Naive thymus-derived CD4-positive, alpha-beta T cell (primary cell): ENCODE measurements at regions not wholly inside any gene's neighbourhood (a gene's known extent, or its start where the extent isn't known, plus 50 kb on each side); places are given as distances from the start of the nearest gene placed in this dataset.
"Not testable (repeated sequence)": the region's sequence is repeated elsewhere in the genome, so short reads cannot be mapped to it uniquely, and the experiment has no call there.

ENCODE experiments used
- ATAC-seq: fragments of 150-1000 bp; cut with Tn5 transposase; 2 replicates; pipeline ENCODE4 v1.10.0; 2021; ENCODE audit warnings: mild to moderate bottlenecking, moderate library complexity
- CTCF ChIA-PET: fragments of 350-600 bp; sonication (Branson Sonifier 250); formaldehyde crosslinking; loops from one replicate; lab custom pipeline; 2021; ENCODE audit warnings: antibody characterized with exemption; lab: Charles Lee
- POLR2A ChIA-PET: fragments of 350-600 bp; sonication (Branson Sonifier 250); formaldehyde crosslinking; loops from one replicate; lab custom pipeline; 2021; ENCODE audit warnings: antibody characterized with exemption, inconsistent platforms; lab: Charles Lee
- DNase-seq, 9 donors: peaks; one replicate each; pipeline versions ENCODE4 v3.0.0 to v3.0.0-alpha.2; 2020 to 2022; ENCODE audit warnings: mixed read lengths in 1 of 9
- H3K27ac ChIP-seq: one replicate; pipeline ENCODE4 v1.7.0; 2013; ENCODE audit warnings: mild to moderate bottlenecking, low read depth, low read length, moderate library complexity
- H3K27me3 ChIP-seq, 2 donors: one replicate each; pipeline ENCODE4 v1.7.0; 2013; ENCODE audit warnings: low read length in 2 of 2, mild to moderate bottlenecking in 2 of 2, moderate library complexity in 2 of 2; ENCODE audit not compliant: control insufficient read depth in 2 of 2, insufficient read depth in 2 of 2
- H3K36me3 ChIP-seq, 3 experiments: 1 replicate in 2 of 3; 2 replicates in 1 of 3; pipeline ENCODE4 v1.7.0; 2013; ENCODE audit warnings: low read length in 3 of 3, mild to moderate bottlenecking in 3 of 3, moderate library complexity in 1 of 3; ENCODE audit not compliant: insufficient read depth in 3 of 3, control insufficient read depth in 2 of 3
- H3K4me1 ChIP-seq, 2 donors: one replicate each; pipeline ENCODE4 v1.7.0; 2013; ENCODE audit warnings: low read length in 2 of 2, mild to moderate bottlenecking in 2 of 2, moderate library complexity in 1 of 2; ENCODE audit not compliant: control insufficient read depth in 2 of 2, insufficient read depth in 2 of 2
- H3K4me3 ChIP-seq: 2 replicates; pipeline ENCODE4 v1.7.0; 2013; ENCODE audit warnings: mild to moderate bottlenecking, low read length
- H3K9me3 ChIP-seq, 3 experiments: 1 replicate in 2 of 3; 2 replicates in 1 of 3; pipeline ENCODE4 v1.7.0; 2013; ENCODE audit warnings: low read length in 3 of 3; ENCODE audit not compliant: control insufficient read depth in 2 of 3
- H3K27ac Mint-ChIP-seq, 9 donors: one replicate each; pipeline ENCODE4 v1.8.0; 2020 to 2022; ENCODE audit warnings: mixed read lengths in 9 of 9, mild to moderate bottlenecking in 8 of 9, moderate library complexity in 5 of 9, inconsistent platforms in 2 of 9
- H3K27me3 Mint-ChIP-seq, 5 donors: one replicate each; pipeline ENCODE4 v1.8.0; 2021 to 2022; ENCODE audit warnings: mixed read lengths in 5 of 5, mild to moderate bottlenecking in 1 of 5
- H3K36me3 Mint-ChIP-seq, 5 donors: one replicate each; pipeline ENCODE4 v1.8.0; 2020 to 2022; ENCODE audit warnings: mixed read lengths in 5 of 5, mild to moderate bottlenecking in 3 of 5, inconsistent platforms in 1 of 5
- H3K4me1 Mint-ChIP-seq, 7 donors: one replicate each; pipeline ENCODE4 v1.8.0; 2020 to 2022; ENCODE audit warnings: mixed read lengths in 7 of 7, mild to moderate bottlenecking in 3 of 7, inconsistent platforms in 1 of 7
- H3K4me3 Mint-ChIP-seq, 10 donors: one replicate each; pipeline ENCODE4 v1.8.0; 2020 to 2022; ENCODE audit warnings: mild to moderate bottlenecking in 10 of 10, mixed read lengths in 10 of 10, moderate library complexity in 6 of 10, inconsistent platforms in 2 of 10
- H3K9me3 Mint-ChIP-seq, 11 donors: one replicate each; pipeline ENCODE4 v1.8.0; 2020 to 2022; ENCODE audit warnings: mixed read lengths in 11 of 11, mild to moderate bottlenecking in 4 of 11, inconsistent platforms in 1 of 11, moderate library complexity in 1 of 11
- intact Hi-C, 2 donors: fragments of 100-400 bp; cut with micrococcal nuclease; formaldehyde crosslinking; loops; one replicate each; pipeline ENCODE4 v1.15.1; 2023

DNA sequence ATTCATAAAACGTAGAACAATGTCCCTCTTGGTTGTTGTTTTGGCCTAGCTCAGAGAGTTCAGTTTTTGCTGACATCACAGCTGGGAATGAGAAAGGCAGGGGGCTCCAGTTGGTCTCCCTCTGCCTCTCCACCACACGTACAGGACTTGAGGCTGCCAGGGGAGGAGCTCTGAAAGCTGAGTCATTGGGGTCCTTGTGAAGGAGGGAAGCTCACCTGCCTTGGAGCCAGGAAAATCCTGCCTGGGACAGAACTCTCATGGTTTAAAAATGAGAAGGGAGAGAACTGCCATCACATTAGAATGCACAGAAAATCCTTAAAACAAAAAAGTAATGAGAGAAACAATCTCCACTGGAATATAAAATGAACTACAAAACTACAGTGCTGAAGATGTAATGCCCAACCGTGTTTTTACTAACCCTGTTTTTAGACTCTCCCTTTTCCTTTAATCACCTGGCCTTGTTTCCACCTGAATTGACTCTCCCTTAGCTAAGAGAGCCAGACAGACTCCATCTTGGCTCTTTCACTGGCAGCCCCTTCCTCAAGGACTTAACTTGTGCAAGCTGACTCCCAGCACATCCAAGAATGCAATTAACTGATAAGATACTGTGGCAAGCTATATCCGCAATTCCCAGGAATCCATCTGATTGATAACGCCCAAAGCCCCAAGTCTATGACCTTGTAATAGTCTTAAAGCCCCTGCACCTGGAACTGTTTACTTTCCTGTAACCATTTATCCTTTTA, 58.6 kb upstream of the TARP start:
- not testable (repeated sequence) for H3K9me3 Mint-ChIP-seq, H3K36me3 ChIP-seq, H3K36me3 Mint-ChIP-seq, H3K9me3 ChIP-seq, H3K27me3 Mint-ChIP-seq, ATAC-seq, DNase-seq, H3K27me3 ChIP-seq, H3K27ac ChIP-seq
- peak overlapping the region in 3 of 9 donors; percentile 14 to 82 (median 76) for H3K27ac Mint-ChIP-seq
- ChIA-PET POLR2A (interaction anchor here (1.2 kb wide), 1 partner anchor 11 kb away, joined by 3 read pairs; no protein-coding TSS in a partner anchor), CTCF (interaction anchor here (0.6 to 1.4 kb wide), 5 partner anchors 13 to 116 kb away, joined by 3 to 6 read pairs (median 3); no protein-coding TSS in a partner anchor)
- H3K4me1 ChIP-seq = peaks cover 14 to 21% of the 10 kb centered on the region in 2 donors
- intact Hi-C loops = loop anchor here in 1 of 2 donors (2.0 kb wide), 1 partner anchor 79 kb away; no protein-coding TSS in a partner anchor
- peak overlapping the region; percentile 13 for H3K4me3 ChIP-seq
- peak overlapping the region in 2 of 10 donors; percentile 3 to 86 for H3K4me3 Mint-ChIP-seq
- peaks cover 8 to 53% (median 43%) of the 10 kb centered on the region in 7 donors for H3K4me1 Mint-ChIP-seq

DNA sequence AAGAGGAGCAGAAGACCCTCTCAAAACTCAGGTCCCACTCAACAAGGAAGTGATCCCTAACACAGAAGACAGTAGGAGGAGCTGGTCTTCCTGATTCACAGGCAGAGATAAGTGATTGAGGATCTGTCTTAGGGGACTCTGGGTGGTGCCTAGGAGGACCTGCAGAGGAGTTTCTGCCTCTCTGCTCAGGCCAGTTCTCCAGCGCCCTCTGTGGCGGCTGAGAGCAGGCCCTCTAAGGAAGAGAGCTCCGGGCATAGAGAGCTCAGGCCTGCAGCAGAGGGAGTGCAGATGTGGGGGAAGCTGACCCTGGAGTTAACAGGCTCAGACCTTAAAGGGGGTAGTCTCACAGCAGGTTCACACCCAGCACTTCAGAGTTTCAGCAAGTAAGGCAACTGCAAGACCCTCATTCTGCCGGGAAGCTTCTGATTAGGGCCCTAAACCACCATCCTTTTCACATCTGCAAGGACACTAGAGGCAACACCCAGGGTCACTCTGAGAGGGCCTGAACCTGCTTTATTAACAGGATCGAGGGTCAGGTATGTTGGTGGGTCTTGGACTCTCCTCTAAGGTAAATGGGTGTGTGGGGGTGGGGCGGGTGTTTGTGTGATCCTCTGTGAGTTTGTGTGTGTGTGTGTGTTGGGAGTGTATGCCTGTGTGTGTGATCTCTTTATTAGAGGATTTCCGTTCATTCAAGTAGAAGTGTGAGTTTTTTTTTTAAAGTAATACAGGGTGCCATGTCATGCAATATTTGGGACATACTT, 57.6 kb upstream of the TARP start:
- peak; percentile 45 for ATAC-seq

DNA sequence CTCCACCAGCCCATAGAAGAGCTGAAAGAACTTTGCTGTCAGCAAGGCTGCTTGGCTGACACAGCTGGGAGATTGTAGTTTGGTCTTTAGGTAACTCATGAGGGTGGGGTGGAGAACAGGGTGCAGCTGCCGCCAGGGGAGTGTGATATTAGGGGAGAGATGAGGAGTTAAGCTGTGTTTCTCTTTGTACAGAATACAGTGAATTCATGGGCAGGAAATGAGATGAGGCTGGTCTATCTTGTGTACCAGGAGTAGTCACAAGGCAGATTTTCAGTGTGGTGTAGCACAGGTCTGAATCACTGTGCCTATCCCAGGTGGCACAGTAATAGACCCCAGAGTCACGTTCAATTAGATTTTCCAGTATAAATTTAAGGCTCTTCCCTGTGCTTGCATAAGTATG, 56.6 kb upstream of the TARP start:
- Mint-ChIP-seq H3K36me3 (no peaks in the 10 kb centered on the region), H3K27me3 (no peaks in the 10 kb centered on the region), H3K4me3 (peak overlapping the region in 5 of 10 donors; percentile 1 to 86 (median 46)), H3K27ac (peak overlapping the region; percentile 29 to 90 (median 76)), H3K4me1 (peaks cover 0 to 45% (median 32%) of the 10 kb centered on the region in 7 donors), H3K9me3 (peaks cover 0 to 2% (median 0%) of the 10 kb centered on the region in 11 donors)
- Histone ChIP-seq H3K4me3 (peak overlapping the region; percentile 43), H3K9me3 (no peaks in the 10 kb centered on the region), H3K27me3 (no peaks in the 10 kb centered on the region), H3K4me1 (peaks cover 13% of the 10 kb centered on the region in 2 donors), H3K36me3 (no peaks in the 10 kb centered on the region), H3K27ac (no peak overlapping the region)
- POLR2A ChIA-PET = interaction anchor here (1.6 kb wide), 1 partner anchor 11 kb away, joined by 6 read pairs; no protein-coding TSS in a partner anchor
- ATAC-seq (peak; percentile 51), DNase-seq (no peak)
- intact Hi-C loops = loop anchor here (1.0 to 2.0 kb wide), 2 partner anchors 9 to 77 kb away; no protein-coding TSS in a partner anchor
- CTCF ChIA-PET = interaction anchor here (1.8 to 2.0 kb wide), 4 partner anchors 10 to 114 kb away, joined by 4 to 9 read pairs (median 6); no protein-coding TSS in a partner anchor

More for the DNA sequence above, 57.6 kb upstream of the TARP start:
- Histone ChIP-seq H3K27ac (no peak overlapping the region), H3K4me3 (peak overlapping the region; percentile 43), H3K27me3 (no peaks in the 10 kb centered on the region), H3K36me3 (no peaks in the 10 kb centered on the region), H3K9me3 (no peaks in the 10 kb centered on the region), H3K4me1 (peaks cover 14 to 21% of the 10 kb centered on the region in 2 donors)
- DNase-seq = no peak
- peak overlapping the region in 7 of 10 donors; percentile 1 to 86 (median 46) for H3K4me3 Mint-ChIP-seq
- H3K9me3 Mint-ChIP-seq = peaks cover 0 to 2% (median 0%) of the 10 kb centered on the region in 11 donors
- CTCF ChIA-PET = interaction anchor here (1.0 to 2.0 kb wide), 8 partner anchors 9 to 115 kb away, joined by 3 to 9 read pairs (median 4); no protein-coding TSS in a partner anchor
- intact Hi-C loops = loop anchor here (1.0 to 2.0 kb wide), 2 partner anchors 10 to 78 kb away; no protein-coding TSS in a partner anchor
- no peaks in the 10 kb centered on the region for H3K36me3 Mint-ChIP-seq
- peaks cover 4 to 50% (median 42%) of the 10 kb centered on the region in 7 donors for H3K4me1 Mint-ChIP-seq
- POLR2A ChIA-PET = interaction anchor here (1.2 to 1.6 kb wide), 2 partner anchors 10 to 12 kb away, joined by 3 to 6 read pairs; no protein-coding TSS in a partner anchor
- no peaks in the 10 kb centered on the region for H3K27me3 Mint-ChIP-seq
- H3K27ac Mint-ChIP-seq = peak overlapping the region in 8 of 9 donors; percentile 53 to 92 (median 76)

DNA sequence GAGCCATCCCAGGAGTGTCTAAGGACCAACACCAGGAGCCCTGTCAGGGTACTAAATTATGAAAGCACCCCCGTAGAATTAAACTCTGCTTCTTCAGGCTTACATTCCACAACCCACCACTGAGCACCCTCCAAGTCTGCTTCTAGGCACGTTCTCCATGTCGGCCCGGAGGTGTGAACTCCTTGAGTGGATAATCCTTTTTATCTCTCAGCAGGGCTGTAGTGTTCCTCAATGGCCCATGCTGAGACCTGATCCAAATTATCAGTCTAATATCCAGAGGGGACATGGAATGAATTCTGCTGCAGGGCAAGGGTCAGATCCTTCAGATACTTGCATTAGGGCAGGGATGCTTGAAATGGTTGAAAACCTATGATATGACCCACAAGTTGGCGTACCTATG, 55.9 kb upstream of the TARP start:
- H3K9me3 Mint-ChIP-seq = peaks cover 0 to 2% (median 0%) of the 10 kb centered on the region in 11 donors
- Histone ChIP-seq H3K27me3 (no peaks in the 10 kb centered on the region), H3K4me1 (peaks cover 13% of the 10 kb centered on the region in 2 donors), H3K9me3 (no peaks in the 10 kb centered on the region), H3K36me3 (no peaks in the 10 kb centered on the region), H3K4me3 (no peak overlapping the region), H3K27ac (no peak overlapping the region)
- ATAC-seq = no peak
- H3K27me3 Mint-ChIP-seq = no peaks in the 10 kb centered on the region
- DNase-seq = no peak
- H3K36me3 Mint-ChIP-seq = no peaks in the 10 kb centered on the region
- POLR2A ChIA-PET = interaction anchor here (1.0 to 1.6 kb wide), 2 partner anchors 10 to 18 kb away, joined by 3 to 6 read pairs; no protein-coding TSS in a partner anchor
- H3K4me1 Mint-ChIP-seq = peaks cover 0 to 44% (median 31%) of the 10 kb centered on the region in 7 donors
- H3K27ac Mint-ChIP-seq = peak overlapping the region in 1 of 9 donors; percentile 33
- CTCF ChIA-PET = interaction anchor here (1.8 to 2.0 kb wide), 2 partner anchors 16 to 114 kb away, joined by 4 to 9 read pairs; no protein-coding TSS in a partner anchor
- no peak overlapping the region for H3K4me3 Mint-ChIP-seq
- intact Hi-C loops = no loop called here

DNA sequence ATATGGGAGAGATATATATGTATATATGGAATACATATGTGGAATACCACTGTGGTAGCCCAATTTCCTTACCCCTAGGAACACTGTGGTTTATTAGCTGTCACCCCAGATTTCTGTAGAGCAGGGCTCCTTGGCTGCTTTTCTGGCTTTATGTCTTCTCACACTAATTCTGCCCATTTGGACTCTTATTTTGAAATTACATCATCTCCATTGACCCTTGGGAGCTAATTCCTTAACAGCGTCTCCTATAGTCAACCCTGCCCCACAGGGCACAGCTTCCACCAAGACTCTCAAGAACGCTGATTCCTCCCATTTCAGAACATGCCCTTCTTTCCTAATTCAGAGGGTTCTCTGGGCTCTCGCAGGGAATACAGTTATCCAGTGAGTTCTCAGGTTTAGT, 55.4 kb upstream of the TARP start:
- intact Hi-C loops = no loop called here
- Mint-ChIP-seq H3K4me3 (no peak overlapping the region), H3K36me3 (no peaks in the 10 kb centered on the region), H3K9me3 (peaks cover 0 to 2% (median 0%) of the 10 kb centered on the region in 11 donors), H3K27ac (peak overlapping the region in 1 of 9 donors; percentile 85), H3K27me3 (no peaks in the 10 kb centered on the region), H3K4me1 (peaks cover 0 to 44% (median 31%) of the 10 kb centered on the region in 7 donors)
- H3K9me3 ChIP-seq = no peaks in the 10 kb centered on the region
- ATAC-seq (no peak), DNase-seq (no peak)
- POLR2A ChIA-PET = interaction anchor here (1.0 kb wide), 1 partner anchor 17 kb away, joined by 3 read pairs; no protein-coding TSS in a partner anchor
- H3K27ac ChIP-seq = no peak overlapping the region
- no peaks in the 10 kb centered on the region for H3K27me3 ChIP-seq
- H3K4me1 ChIP-seq = peaks cover 13% of the 10 kb centered on the region in 2 donors
- H3K36me3 ChIP-seq = no peaks in the 10 kb centered on the region
- CTCF ChIA-PET = interaction anchor here (1.8 kb wide), 1 partner anchor 17 kb away, joined by 4 read pairs; no protein-coding TSS in a partner anchor
- H3K4me3 ChIP-seq = no peak overlapping the region

DNA sequence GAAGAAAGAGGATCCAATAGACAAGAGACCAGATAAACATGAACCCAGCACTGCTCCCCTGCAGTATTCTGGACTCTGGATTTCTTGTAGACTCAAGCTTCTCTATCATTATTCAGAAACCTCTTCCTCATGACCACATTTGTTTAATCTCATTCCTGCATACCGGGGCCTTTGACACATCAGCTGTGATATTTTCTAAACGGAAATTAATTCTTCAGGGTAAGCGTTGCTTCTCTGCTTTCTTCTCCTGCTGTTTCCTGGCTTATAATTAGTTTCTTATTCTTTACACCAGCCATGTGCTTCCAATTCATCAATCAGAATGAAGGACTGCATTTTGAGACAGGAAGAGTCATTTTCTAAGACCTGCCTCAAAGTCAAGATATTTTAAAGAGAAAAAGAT, 54.2 kb upstream of the TARP start:
- Mint-ChIP-seq H3K27ac (peak overlapping the region in 5 of 9 donors; percentile 14 to 65 (median 50)), H3K27me3 (no peaks in the 10 kb centered on the region), H3K9me3 (peaks cover 0 to 2% (median 0%) of the 10 kb centered on the region in 11 donors), H3K4me3 (peak overlapping the region in 4 of 10 donors; percentile 21 to 49 (median 31)), H3K4me1 (peaks cover 0 to 51% (median 35%) of the 10 kb centered on the region in 7 donors), H3K36me3 (no peaks in the 10 kb centered on the region)
- intact Hi-C loops = no loop called here
- CTCF ChIA-PET = interaction anchor here (0.8 kb wide), 1 partner anchor 112 kb away, joined by 3 read pairs; no protein-coding TSS in a partner anchor
- Histone ChIP-seq H3K4me3 (no peak overlapping the region), H3K27ac (peak overlapping the region; percentile 21), H3K36me3 (no peaks in the 10 kb centered on the region), H3K4me1 (peaks cover 13% of the 10 kb centered on the region in 2 donors), H3K27me3 (no peaks in the 10 kb centered on the region), H3K9me3 (no peaks in the 10 kb centered on the region)
- ATAC-seq (no peak), DNase-seq (no peak)
- POLR2A ChIA-PET = interaction anchor here (1.2 kb wide), 1 partner anchor 9 kb away, joined by 7 read pairs; no protein-coding TSS in a partner anchor
